Renal cortical epithelial cell (primary cell): ENCODE measurements at regions not wholly inside any gene's neighbourhood (a gene's known extent, or its start where the extent isn't known, plus 50 kb on each side); places are given as distances from the start of the nearest gene placed in this dataset.
"Not testable (repeated sequence)": the region's sequence is repeated elsewhere in the genome, so short reads cannot be mapped to it uniquely, and the experiment has no call there.

ENCODE experiments used
- DNase-seq: peaks from one replicate; pipeline ENCODE4 v3.0.0-alpha.2; 2011; ENCODE audit warnings: low read depth

GRCh38 chr2:18017381-18017780 lies 138.9 kb downstream of the KCNS3 start:
- DNase-seq, result not testable (repeated sequence)

- DNase-seq, result no peak
These were observed 131.4 kb downstream of the KCNS3 start for GRCh38 chr2:18009891-18010290.

GRCh38 chr2:18005411-18005810 lies 126.9 kb downstream of the KCNS3 start:
- no peak for DNase-seq

GRCh38 chr2:18001671-18002070 lies 123.2 kb downstream of the KCNS3 start:
- DNase-seq, result no peak

GRCh38 chr2:17996978-17997377 lies 118.5 kb downstream of the KCNS3 start:
- no peak for DNase-seq

GRCh38 chr2:17995593-17995992 lies 117.1 kb downstream of the KCNS3 start:
- DNase-seq, result no peak
